SK-N-MC (cell line): ENCODE measurements at regions not wholly inside any gene's neighbourhood (a gene's known extent, or its start where the extent isn't known, plus 50 kb on each side); places are given as distances from the start of the nearest gene placed in this dataset.

ENCODE experiments used
- EZH2 ChIP-seq: fragments of 200-600 bp; sonication (generic); IDR thresholded peaks from one replicate; pipeline ENCODE4 v1.6.1; 2017; ENCODE audit warnings: antibody characterized with exemption
- FOXP2 ChIP-seq: optimal IDR thresholded peaks from 2 replicates; pipeline ENCODE3; 2011; ENCODE audit warnings: mild to moderate bottlenecking, moderate library complexity; ENCODE audit not compliant: insufficient read depth; ENCODE audit errors: extremely low read length, control extremely low read depth
- POLR2AphosphoS5 ChIP-seq: IDR thresholded peaks from 2 replicates; pipeline ENCODE4 v1.6.1; 2012; ENCODE audit warnings: mild to moderate bottlenecking, low read depth, low read length, borderline replicate concordance

DNA sequence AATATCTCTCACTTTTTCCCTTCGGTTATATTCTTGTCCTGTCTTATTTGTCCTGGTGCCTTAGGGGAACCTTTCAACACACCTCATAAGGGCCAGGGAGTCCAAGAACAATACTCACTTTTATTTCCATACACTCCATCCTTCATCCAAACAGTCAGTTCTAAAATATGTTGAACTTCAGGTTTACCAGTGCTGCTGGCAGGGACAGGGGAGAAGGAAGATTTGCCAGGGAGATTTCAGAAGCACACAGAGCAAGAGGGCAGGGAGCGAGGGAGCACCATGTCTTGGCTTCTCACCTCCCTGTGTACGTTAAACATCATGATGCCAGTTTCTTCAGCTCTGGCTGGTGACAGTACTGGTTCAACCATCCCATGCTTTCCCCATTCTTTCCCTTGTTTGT is 631.1 kb upstream of the FAT1 start:
- TF ChIP-seq EZH2 (no peak), FOXP2 (no peak), POLR2AphosphoS5 (no peak)
